Femur (tissue), 1 donor: ENCODE measurements at regions not wholly inside any gene's neighbourhood (a gene's known extent, or its start where the extent isn't known, plus 50 kb on each side); places are given as distances from the start of the nearest gene placed in this dataset.

Experiments used
- DNase-seq: peaks from one replicate; pipeline ENCODE4 v3.0.0-alpha.2; 2017

DNA sequence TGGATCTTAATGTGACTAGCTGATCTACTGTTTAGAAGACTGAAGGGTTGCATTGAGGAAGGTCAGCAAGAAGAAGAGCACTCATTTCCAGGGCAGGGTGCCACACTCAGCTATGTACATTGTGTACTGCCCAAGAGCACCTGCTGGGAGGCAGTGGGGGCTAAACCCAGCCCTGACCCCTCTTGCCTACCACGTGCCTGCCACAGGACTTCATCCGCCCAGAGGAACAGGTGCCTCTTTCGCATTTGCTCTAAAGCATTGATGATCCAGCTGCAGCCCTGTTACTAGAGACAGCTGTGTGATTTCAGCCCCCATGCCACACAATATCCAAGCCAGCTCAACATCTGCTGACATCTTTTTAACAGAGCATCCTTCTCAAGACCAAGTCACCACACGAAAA, 341.8 kb downstream of the LMX1A start:
- DNase-seq, result no peak

DNA sequence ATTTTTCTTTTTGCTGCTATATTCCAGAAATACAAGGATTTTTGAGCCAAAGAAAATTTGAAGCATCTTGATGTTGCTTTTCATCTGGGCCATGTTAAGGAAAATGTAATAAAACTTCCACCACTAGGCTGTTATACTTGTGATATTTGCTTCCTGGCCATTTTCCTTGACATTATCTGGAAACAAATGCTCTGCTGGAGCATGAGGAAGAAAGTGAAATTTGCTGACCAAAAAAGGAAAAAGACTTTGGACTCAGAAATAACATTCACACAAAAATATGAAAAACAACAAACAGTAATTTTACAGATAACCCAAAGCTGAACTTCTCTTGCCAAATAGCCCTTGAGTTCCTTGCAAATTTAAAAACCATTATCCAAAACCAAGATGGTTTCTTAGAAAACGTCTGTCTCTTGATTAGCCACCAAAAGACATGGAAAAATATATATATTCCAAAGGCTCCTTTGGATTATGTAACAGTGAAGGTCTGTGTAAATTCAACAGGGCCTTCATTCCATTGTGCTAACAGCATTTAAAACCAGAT, 344.5 kb downstream of the LMX1A start:
- no peak for DNase-seq

DNA sequence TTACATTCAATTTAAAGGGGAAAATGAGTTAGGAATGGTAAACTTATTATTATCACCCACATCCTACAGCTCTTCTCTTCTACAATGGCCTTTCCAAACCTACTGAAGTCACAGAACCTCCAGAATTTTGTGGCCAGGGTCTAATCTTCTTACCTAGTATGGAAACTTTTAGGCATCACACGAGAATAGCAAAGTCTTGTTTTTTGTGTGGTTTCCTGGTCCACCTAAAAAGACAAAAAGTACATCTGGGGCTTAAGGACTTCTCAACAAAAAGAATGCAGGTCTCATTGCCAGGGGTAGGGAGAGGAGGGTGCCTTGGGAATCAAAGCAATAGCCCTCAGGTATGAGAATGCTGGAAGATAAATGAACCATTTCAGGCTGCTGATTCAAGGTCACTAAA, 345.3 kb downstream of the LMX1A start:
- DNase-seq, result no peak

DNA sequence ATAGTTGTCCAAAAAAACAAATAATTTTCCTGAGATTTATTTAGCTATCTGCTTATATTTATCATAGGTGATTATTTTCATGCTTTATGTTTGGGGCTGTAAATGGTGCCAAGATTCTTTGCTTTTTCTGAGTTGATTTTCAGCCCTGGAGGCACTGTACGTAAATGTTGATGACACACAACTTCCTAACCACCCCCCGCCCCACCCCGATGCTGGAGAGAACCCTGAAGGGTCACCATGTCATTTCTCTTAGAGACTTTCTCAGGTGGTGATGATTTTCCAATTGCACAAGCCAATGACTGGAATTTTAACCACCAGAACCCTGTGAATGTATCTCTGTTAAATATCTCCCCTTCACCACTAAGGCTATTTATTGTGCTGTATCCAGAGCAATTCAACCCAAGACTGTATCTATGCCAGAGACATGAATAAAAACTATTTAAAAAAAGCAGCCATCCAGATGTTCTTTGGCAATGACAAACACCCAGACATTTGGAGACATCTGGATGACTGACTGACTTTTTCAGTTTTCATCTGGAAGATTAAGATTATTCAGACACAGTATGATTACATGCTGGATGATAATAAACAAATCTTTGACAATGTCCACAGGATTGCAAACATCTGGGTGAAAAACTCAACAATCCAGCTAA, 346.0 kb downstream of the LMX1A start:
- peak; percentile 27 for DNase-seq

DNA sequence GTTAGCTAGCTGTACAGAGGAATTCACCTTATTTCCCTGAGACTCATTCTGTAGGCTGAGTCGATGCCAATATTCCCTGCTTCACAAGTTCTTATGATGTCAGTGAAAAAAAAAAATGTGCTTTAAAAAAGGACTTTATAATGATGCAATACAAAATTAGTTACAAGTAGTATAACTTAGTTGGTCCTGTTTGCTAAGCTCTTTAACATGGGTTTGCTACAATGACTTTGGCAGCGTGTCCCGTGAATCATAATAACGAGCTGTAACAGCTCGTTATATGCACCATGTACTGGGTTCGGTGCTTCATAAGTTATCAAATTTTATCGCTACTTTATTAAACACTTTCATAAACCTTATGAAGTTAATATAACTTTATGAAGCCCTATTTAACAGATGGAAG, 349.7 kb downstream of the LMX1A start:
- DNase-seq, result no peak

DNA sequence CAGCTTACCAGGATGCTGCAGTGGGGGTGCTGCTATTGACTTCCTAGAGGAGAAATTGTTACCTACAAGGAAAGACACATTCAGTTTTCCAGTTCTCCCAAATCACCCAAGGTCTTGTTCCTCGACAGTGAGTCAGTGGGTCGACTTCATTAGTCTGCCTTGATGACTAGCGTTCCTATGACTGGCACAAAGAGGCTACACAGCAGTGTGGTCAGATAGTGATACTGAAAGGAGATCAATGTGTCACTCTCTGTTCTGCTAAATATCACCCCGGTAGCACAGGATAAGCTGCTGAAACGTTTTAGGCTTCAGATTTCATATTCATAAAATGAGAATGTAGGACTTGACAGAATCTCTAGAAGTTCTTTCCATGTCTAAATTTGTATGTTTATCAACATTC, 357.4 kb downstream of the LMX1A start:
- DNase-seq, result no peak

DNA sequence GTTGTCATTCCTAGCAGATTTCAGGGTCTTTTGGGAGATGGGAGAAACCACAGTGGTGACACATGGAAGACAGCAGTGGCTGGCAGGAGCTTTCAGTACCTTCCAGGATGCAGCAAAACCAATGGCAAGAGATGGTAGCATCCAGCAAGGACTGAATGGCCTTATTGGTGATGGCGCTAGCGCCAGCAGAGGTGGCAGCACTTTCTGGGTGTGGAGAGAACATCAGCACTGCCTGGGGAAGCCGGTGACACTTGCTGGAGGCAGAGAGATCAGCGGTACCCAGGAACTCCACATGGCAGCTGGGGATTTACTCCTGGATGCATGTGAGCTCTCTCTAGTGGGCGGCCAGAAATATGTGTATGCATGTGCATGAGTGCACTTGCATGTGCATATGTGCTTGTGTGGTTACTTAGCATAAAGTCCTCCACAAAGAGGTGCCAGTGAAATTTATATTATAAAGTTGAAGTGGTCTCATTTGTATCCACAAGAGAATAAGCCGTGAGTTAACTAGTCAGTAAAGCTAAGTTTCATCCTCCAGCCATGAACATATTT, 364.7 kb downstream of the LMX1A start:
- no peak for DNase-seq

DNA sequence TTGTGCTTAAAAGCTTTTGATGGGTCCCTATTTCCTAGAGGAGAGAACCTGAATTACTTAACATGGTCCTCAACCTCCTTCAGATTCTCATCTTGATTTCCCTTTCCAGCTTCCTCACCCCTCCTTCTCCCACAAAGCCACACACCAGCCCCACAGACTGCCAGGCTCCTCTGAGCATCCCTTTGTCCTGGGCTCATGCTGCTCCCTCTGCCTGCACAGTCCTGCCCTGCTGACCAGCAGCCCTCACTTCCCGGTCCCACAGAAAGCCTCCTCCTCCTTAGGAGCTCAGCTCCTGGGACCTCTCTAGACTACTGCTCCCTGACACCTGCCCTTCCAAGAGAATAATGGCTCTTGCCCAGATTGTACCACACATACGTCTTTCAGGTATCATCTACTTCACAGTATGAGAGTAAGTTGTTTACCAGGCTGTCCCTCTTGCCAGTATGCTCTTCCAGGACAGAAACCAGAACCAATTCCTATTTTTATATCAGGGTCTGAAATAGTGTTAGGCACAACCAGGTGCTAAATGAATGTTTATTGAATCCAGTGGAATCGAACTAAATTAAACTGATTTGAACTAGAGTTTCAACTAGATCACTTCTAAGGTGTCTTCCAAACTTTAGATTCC, 373.4 kb downstream of the LMX1A start:
- no peak for DNase-seq

DNA sequence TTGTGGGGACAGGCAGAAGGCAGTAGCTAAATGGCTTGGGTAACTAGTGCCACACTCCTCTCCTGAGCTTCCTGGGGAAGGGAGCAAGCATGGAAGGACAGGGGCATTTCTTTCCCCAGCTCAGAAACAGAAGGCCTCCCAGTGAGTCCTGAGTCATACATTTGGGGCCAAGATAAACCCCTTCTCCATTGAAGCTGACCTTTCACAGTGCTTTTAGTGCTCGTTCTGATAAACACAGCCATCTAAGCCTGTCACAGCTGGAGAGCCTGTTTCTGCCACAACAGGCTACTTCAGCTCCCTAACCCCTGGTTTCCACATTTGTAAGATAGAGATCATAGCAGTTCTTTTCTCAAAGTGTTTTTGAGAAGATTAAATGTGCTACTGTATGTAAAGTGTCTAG, 374.0 kb downstream of the LMX1A start:
- no peak for DNase-seq

DNA sequence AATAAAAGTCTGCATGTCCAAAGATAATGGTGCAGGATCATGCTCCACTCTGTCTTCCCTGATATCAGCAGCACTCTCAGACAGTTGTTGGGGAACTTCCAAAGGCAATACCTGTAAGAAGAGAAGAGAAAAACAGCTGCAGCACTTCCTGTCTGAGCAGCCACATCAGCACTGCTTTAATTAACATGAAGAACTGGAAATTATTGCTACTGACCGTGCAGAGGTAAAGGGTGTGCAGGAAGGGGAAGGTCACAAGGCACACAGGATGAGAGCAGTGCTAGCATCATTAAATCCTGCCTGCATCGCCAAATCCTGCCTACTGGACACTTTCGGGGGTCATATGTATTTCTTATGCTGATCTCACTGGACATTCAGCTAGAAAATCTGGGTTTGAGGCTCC, 379.0 kb downstream of the LMX1A start:
- DNase-seq, result no peak

DNA sequence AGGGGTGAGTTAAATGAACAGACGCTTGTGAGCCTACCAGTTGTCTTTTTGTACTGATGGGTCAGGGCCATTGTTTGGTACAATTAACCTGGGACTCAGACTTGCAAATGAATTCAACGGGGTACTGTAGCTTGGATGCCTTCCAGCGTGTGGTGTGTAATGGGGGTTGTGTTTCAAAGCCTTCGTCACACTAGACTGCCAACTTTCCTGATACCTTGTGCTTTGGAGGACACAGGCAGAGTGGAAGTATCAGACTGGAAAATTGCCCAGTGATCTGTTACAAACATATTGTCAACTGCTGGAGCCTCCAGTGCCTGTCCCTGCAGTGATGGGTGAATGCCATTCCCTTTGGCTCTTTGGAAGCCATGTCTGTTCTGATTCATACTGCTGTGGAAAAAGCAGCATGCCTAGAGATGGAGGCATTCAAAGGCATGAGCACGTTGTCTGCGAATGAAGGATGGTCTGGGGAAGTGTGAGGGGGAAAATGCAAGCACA, 384.5 kb downstream of the LMX1A start:
- DNase-seq, result no peak

DNA sequence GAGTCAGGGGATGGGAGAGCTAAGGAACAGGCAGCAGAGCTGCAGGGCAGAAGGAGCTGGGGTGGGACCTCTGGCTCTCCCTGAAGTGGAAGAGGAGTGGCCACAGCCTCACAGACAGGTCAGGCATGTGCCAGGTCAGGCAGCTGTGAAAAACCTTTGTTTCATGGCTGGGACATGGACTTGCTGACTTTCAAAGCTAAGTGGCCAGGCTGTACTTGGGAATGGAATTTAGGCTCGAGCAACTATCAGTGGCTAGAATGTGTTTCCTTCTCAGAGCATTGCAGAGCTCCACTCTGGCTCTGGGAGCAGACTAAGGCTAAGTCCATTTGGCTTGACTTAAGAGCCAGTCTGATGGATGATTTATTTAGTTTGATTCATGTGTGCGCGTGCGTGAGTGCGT, 385.1 kb downstream of the LMX1A start:
- no peak for DNase-seq

DNA sequence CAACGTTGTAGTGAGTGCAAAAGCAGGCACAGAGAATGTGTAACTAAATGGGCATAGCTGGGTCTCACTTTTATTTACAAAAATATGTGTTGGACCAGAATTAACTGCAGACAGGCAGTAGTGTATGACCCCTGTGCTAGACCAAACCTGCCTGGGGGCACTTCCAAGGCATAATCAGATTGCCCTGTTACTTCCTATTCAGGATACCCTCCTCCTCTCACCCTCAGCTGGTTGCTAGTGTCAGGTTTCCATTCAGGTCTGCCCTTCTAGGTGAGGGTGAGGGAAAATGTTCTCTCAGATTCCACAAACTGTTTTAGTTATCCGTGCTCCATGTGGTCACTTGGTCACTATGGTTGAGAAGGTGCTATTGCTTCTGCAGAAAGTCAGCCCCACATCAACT, 387.3 kb downstream of the LMX1A start:
- no peak for DNase-seq

DNA sequence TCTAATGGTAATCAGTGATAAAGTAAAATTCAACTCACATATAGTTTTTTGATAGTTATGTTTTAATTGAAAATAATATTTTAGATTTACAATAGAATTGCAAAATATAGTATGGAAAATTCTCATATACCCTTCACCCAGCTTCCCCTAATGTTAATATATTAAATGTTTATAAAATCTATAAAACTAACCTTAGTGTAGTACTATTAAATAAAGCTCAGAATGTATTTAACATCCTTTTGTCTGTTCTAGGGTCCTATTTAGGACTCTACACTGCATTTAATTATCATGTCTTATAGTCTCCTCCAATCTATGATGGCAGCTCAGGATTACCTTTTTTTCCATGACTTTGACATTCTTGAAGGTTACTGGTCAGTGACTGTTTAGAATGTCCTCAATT, 389.2 kb downstream of the LMX1A start:
- no peak for DNase-seq

DNA sequence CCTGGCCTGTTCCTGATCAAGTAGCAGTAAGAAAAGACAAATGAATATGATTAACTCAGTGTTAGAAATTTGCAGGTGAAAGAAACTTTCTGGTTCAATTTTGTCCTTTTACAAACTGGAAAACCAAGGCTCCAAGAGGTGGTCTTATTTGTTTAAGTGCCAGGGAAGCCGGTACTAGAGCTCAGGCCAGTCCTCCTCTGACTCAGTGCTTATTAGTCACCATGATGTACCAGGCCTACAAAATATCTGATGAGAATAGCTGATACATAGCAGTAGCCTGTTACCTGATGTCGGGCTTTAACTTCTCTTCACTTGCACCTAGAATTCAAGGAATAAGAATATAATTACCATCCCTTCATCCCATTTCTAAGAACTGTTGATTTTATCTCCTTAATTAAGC, 394.8 kb downstream of the LMX1A start:
- no peak for DNase-seq

DNA sequence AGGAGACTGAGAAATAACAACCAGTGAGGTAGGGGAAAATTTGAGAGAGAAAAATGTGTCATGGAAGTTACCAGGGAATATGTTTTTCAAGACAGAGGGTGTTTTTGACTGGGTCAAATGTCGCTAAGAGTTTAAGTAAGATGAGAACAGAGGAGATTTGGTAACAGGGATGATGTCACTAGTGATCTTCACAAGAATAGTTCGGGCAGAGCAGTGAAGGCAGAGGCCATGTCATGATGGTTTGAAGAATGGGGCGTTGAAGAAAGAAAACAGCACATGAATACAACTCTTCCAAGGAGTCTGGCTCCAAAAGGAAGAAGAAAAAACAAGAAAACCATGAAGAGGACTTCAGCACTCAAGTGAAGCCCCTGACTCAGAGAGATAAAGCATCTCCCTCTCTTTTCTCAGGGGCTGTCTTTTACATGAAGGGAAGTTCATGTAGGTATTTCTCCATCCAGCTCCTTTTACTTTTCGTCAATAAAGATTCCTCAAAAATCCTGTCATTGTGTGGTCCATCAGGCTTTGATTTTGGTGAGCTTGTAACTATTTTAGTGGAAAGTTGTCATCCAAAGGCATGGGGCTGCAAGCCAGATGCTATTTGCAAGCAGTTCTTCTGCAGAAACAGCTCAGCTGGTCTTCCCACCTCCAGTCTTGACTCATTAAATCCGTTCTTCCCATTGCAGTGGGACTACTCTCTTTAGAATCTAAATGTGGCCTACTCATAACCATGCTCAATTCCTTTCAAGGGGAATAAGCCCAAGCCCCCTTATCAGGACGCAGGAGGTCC, 397.3 kb downstream of the LMX1A start:
- DNase-seq, result no peak

DNA sequence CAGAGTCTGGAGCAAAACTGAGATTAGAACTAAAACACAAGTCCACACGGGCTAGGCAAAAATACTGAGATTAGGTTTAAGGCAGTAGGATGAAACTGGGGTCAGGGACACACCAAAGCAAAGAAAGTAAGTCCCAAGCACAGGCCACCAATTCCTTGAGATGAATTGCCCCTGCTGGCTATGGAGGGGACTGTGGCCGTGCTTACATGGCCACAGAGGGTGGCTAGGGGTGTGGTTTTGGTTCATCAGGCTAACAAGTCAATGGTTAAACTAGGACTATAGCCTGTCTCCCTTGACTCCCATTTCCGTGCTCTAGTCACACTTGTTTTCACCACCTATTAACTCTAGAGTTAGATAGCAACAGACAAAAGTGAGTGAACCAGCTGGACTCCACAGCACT, 394.8 kb downstream of the PBX1 start:
- DNase-seq, result no peak

DNA sequence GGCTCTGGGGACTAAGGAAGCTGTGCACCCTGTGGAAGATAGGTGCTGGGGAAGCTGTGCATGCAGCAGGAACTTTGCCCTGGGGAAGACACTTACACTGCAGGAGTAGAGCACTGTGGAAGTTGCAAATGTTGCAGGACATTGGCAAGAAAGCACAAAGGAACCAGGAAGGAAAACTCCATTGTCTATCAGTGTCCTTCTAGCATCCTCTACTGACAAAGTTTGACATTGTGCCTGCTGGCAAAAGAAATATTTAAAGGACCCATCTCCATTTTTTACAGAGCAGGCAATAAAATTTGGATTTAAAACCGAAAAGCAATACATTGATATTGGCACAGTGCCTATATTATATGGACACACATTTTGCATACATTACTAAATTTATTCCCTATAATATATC, 394.1 kb downstream of the PBX1 start:
- DNase-seq, result no peak

DNA sequence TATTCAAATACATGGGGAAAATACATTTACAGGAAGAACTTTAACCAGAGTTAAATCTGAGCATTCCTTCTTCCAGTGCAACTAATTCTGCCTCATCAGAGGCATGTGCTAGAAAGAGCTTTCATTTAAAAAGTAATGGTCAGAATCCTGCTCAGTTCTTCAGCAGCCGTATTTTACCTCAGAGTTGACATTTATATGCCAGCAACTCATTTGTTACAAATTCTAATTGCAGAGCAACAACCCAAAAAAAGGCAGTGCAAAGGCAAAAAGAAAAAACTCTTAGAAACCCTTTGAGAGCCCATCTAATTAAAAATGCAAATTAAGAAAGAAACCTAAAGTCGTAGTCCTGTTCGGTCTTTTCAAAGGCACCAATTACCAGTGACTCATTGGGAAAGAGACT, 392.5 kb downstream of the PBX1 start:
- no peak for DNase-seq

DNA sequence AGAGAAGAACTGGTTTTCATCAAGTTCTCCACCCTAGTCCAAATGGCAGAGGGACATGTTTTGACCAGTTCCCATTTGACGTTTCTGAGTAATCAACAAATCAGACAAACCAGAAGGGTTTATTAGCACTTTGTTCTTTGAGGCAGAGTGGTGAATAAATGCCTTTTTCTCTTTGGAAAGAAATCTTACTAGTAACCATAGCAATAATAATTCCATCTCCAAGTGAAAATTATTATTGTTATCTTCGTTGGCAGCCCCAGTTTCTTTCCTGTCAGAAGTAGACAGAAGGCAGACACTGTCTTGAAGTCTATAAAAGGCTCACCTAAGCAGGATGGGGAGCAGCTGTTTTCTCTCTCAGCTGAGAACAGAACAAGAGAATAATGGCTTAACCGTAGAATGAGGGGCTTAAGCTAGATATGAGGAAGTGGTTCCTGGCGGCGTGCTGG, 391.6 kb downstream of the PBX1 start:
- DNase-seq, result no peak

DNA sequence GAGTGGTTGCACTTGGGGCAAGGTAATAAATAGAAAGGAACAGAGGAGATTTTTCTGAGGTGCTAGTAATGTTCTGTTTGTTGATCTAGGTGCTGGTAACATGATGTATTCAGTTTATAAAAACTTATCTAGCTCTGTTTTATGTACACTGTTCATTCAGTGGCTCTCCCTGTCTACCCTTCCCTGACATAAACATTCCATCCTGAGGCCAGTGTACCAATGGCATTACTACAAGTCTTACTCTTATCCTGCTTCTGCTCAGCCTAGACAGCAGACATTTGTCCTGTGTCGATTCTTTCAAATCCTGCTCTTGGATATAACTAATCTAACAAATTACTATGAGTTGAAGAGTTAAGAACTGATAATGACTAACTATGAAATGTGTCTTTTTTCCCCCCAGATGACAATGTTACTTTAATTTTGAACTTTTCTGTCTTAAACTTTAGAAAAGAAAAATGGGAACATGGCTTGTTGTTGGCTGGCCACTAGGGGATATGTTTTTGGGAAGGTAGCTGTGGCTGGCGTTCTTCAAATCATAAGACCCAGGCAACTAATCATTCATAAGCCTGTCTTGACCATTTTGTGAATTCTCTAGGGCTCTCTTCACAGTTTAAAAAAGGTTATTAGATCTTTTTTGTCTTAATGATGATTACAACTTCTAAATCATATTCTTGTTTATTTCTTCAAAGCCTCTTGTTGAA, 390.9 kb downstream of the PBX1 start:
- DNase-seq, result no peak

DNA sequence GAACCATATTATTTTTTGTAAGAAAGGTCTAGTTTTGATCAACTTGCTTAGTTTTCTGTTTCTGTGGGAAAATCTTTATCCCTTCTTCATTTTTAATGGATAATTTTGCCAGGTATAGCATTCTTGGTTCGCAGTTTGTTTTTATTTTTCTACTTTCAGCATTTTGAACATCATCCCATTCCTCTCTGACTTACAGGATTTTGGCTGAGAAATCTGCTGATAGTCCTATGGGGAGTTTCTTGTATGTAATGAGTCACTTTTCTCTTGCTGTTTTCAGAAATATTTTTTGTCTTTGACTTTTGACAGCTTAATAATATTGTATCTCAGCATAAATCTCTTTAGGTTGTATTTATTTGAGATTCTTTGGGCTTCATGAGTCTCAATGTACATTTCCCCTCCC, 389.1 kb downstream of the PBX1 start:
- no peak for DNase-seq

DNA sequence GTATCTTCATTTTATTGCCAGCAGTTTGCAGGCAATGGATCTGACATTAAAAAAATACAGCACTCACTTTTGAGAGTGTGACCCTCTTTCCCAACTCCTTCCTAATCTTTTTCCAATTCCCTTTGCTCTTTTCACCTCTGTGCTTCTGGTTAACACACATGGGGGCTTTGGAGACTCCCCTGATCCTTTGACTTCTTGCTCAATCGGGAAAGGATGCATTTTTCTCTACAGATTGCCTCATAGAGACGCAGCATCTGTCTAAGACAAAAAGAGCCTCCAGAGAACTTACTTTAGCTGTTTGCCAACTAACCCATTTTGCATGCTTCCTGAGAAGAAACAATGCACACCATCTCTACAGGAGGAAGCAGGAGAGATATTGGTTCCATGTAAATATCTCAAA, 378.3 kb downstream of the PBX1 start:
- DNase-seq, result no peak
